Nephron progenitor cell (in vitro differentiated cells): ENCODE measurements at regions not wholly inside any gene's neighbourhood (a gene's known extent, or its start where the extent isn't known, plus 50 kb on each side); places are given as distances from the start of the nearest gene placed in this dataset.
"Not testable (repeated sequence)": the region's sequence is repeated elsewhere in the genome, so short reads cannot be mapped to it uniquely, and the experiment has no call there.

Experiments
- DNase-seq: peaks from one replicate; pipeline ENCODE4 v3.0.0; 2021
- H3K27ac Mint-ChIP-seq: 2 replicates; pipeline ENCODE4 v1.8.0; 2021; ENCODE audit warnings: mild to moderate bottlenecking, moderate library complexity, mixed read lengths
- H3K27me3 Mint-ChIP-seq: 2 replicates; pipeline ENCODE4 v1.8.0; 2021; ENCODE audit warnings: mild to moderate bottlenecking, low read depth, mixed read lengths; ENCODE audit not compliant: poor library complexity
- H3K36me3 Mint-ChIP-seq: 2 replicates; pipeline ENCODE4 v1.8.0; 2021; ENCODE audit warnings: low read depth, mixed read lengths
- H3K4me1 Mint-ChIP-seq: 2 replicates; pipeline ENCODE4 v1.8.0; 2021; ENCODE audit warnings: mixed read lengths
- H3K4me3 Mint-ChIP-seq: 2 replicates; pipeline ENCODE4 v1.8.0; 2021; ENCODE audit warnings: mild to moderate bottlenecking, moderate library complexity, mixed read lengths
- H3K9me3 Mint-ChIP-seq: 2 replicates; pipeline ENCODE4 v1.8.0; 2021; ENCODE audit warnings: mild to moderate bottlenecking, moderate library complexity, mixed read lengths
- CTCF ChIP-seq: fragments of 200-600 bp; sonication (generic); IDR thresholded peaks from 2 replicates; pipeline ENCODE4 v1.5.0; 2021; ENCODE audit warnings: antibody characterized with exemption

- H3K9me3 Mint-ChIP-seq = no peaks in the 10 kb centered on the region
- H3K36me3 Mint-ChIP-seq = no peaks in the 10 kb centered on the region
- no peak for DNase-seq
- no peak overlapping the region for H3K27ac Mint-ChIP-seq
- H3K27me3 Mint-ChIP-seq = peaks cover 39% of the 10 kb centered on the region
- H3K4me1 Mint-ChIP-seq = no peaks in the 10 kb centered on the region
- TF ChIP-seq CTCF = no peak
- H3K4me3 Mint-ChIP-seq = no peak overlapping the region
Observed at GRCh38 chr9:135303865-135304499, 175.6 kb upstream of the PPP1R26 start.

GRCh38 chr9:135304886-135305285, 174.7 kb upstream of the PPP1R26 start:
- Mint-ChIP-seq H3K36me3 (no peaks in the 10 kb centered on the region), H3K27ac (no peak overlapping the region), H3K27me3 (peaks cover 37% of the 10 kb centered on the region), H3K4me3 (no peak overlapping the region), H3K4me1 (no peaks in the 10 kb centered on the region), H3K9me3 (no peaks in the 10 kb centered on the region)
- no peak for DNase-seq
- TF ChIP-seq CTCF = no peak

GRCh38 chr9:135305546-135306180, 173.9 kb upstream of the PPP1R26 start:
- peaks cover 37% of the 10 kb centered on the region for H3K27me3 Mint-ChIP-seq
- no peak for DNase-seq
- no peak for TF ChIP-seq CTCF
- no peaks in the 10 kb centered on the region for H3K36me3 Mint-ChIP-seq
- no peak overlapping the region for H3K4me3 Mint-ChIP-seq
- H3K27ac Mint-ChIP-seq = no peak overlapping the region
- H3K9me3 Mint-ChIP-seq = no peaks in the 10 kb centered on the region
- no peaks in the 10 kb centered on the region for H3K4me1 Mint-ChIP-seq

GRCh38 chr9:135306699-135307098, 172.9 kb upstream of the PPP1R26 start:
- no peak for DNase-seq
- no peaks in the 10 kb centered on the region for H3K36me3 Mint-ChIP-seq
- no peak overlapping the region for H3K4me3 Mint-ChIP-seq
- TF ChIP-seq CTCF = no peak
- peaks cover under 1% of the 10 kb centered on the region for H3K9me3 Mint-ChIP-seq
- no peaks in the 10 kb centered on the region for H3K4me1 Mint-ChIP-seq
- no peak overlapping the region for H3K27ac Mint-ChIP-seq
- H3K27me3 Mint-ChIP-seq = peaks cover 33% of the 10 kb centered on the region

- Mint-ChIP-seq H3K27ac (peak overlapping the region; percentile 0), H3K4me3 (no peak overlapping the region), H3K36me3 (no peaks in the 10 kb centered on the region), H3K27me3 (peaks cover 33% of the 10 kb centered on the region), H3K9me3 (peaks cover 6% of the 10 kb centered on the region), H3K4me1 (no peaks in the 10 kb centered on the region)
- TF ChIP-seq CTCF = no peak
- DNase-seq = no peak
Observed at GRCh38 chr9:135307300-135307699, 172.3 kb upstream of the PPP1R26 start.

- DNase-seq, H3K36me3 Mint-ChIP-seq, H3K4me1 Mint-ChIP-seq, H3K4me3 Mint-ChIP-seq, H3K27ac Mint-ChIP-seq: not testable (repeated sequence)
- peaks cover 26% of the 10 kb centered on the region for H3K27me3 Mint-ChIP-seq
- H3K9me3 Mint-ChIP-seq = peaks cover 11% of the 10 kb centered on the region
Observed at GRCh38 chr9:135307919-135308318, 171.7 kb upstream of the PPP1R26 start.
